Esophagus squamous epithelium (tissue), 5 donors: ENCODE measurements at regions not wholly inside any gene's neighbourhood (a gene's known extent, or its start where the extent isn't known, plus 50 kb on each side); places are given as distances from the start of the nearest gene placed in this dataset.

Experiments
- DNase-seq: peaks from one replicate; lab custom pipeline; 2025; lab: John Stamatoyannopoulos, UW
- H3K27ac ChIP-seq, 4 donors: fragments of 200-600 bp; sonication (generic); one replicate each; pipeline ENCODE4 v1.5.1; 2016 to 2019; ENCODE audit warnings: mild to moderate bottlenecking in 1 of 4
- H3K27me3 ChIP-seq, 4 donors: fragments of 200-600 bp; sonication (generic); 1 replicate in 3 of 4; 2 replicates in 1 of 4; pipeline versions ENCODE4 v1.5.1 to v1.6.0; 2017 to 2021; ENCODE audit warnings: antibody characterized with exemption in 1 of 4
- H3K36me3 ChIP-seq, 3 donors: fragments of 200-600 bp; sonication (generic); one replicate each; pipeline ENCODE4 v1.5.1; 2016 to 2019
- H3K4me1 ChIP-seq, 3 donors: fragments of 200-600 bp; sonication (generic); one replicate each; pipeline ENCODE4 v1.5.1; 2017 to 2019
- H3K4me3 ChIP-seq, 4 donors: fragments of 200-600 bp; sonication (generic); 1 replicate in 3 of 4; 2 replicates in 1 of 4; pipeline ENCODE4 v1.5.1; 2016 to 2019; ENCODE audit warnings: mild to moderate bottlenecking in 2 of 4, moderate library complexity in 1 of 4
- H3K9me3 ChIP-seq, 3 donors: fragments of 200-600 bp; sonication (generic); one replicate each; pipeline ENCODE4 v1.5.1; 2016 to 2019
- CTCF ChIP-seq, 6 experiments: fragments of 450-650 bp in 4 of 6; fragments of 200-600 bp in 2 of 6; sonication (generic) in 2 of 6; IDR thresholded peaks; one replicate each; pipeline ENCODE4 v1.5.1; 2016 to 2019; ENCODE audit warnings: antibody characterized with exemption in 6 of 6, mild to moderate bottlenecking in 4 of 6, moderate library complexity in 4 of 6
- POLR2A ChIP-seq, 4 donors: fragments of 450-650 bp; IDR thresholded peaks; one replicate each; pipeline ENCODE4 v1.6.1; 2017; ENCODE audit warnings: antibody characterized with exemption in 4 of 4, mild to moderate bottlenecking in 4 of 4, moderate library complexity in 3 of 4
- WGBS, 2 donors: methylation state at CpG; one replicate each; pipeline ENCODE4 v1.1.5; 2018; 5-methylcytosine and 5-hydroxymethylcytosine counted together
- intact Hi-C: fragments of 100-400 bp; cut with DNase I; formaldehyde crosslinking; loops from one replicate; pipeline ENCODE4 v1.15.0; 2022
- donor health status: DM: yes; HTN: yes; CAD: no.

GRCh38 chr2:198596985-198597384 is 792.6 kb downstream of the PLCL1 start:
- Histone ChIP-seq H3K4me3 (no peak overlapping the region), H3K36me3 (no peaks in the 10 kb centered on the region), H3K27ac (no peak overlapping the region), H3K27me3 (no peaks in the 10 kb centered on the region), H3K9me3 (no peaks in the 10 kb centered on the region), H3K4me1 (no peaks in the 10 kb centered on the region)
- intact Hi-C loops: no loop called here
- TF ChIP-seq POLR2A (IDR thresholded peaks at IDR 0.05) (no peak), CTCF (IDR thresholded peaks at IDR 0.05) (no peak)
- no peak for DNase-seq

- H3K9me3 ChIP-seq: no peaks in the 10 kb centered on the region
- intact Hi-C loops: no loop called here
- DNase-seq: no peak
- no peak overlapping the region for H3K4me3 ChIP-seq
- H3K36me3 ChIP-seq: no peaks in the 10 kb centered on the region
- H3K4me1 ChIP-seq: no peaks in the 10 kb centered on the region
- H3K27me3 ChIP-seq: no peaks in the 10 kb centered on the region
- H3K27ac ChIP-seq: no peak overlapping the region
- TF ChIP-seq CTCF (IDR thresholded peaks at IDR 0.05) (no peak), POLR2A (IDR thresholded peaks at IDR 0.05) (no peak)
Observed at GRCh38 chr2:198595721-198596120, 791.3 kb downstream of the PLCL1 start.

DNA sequence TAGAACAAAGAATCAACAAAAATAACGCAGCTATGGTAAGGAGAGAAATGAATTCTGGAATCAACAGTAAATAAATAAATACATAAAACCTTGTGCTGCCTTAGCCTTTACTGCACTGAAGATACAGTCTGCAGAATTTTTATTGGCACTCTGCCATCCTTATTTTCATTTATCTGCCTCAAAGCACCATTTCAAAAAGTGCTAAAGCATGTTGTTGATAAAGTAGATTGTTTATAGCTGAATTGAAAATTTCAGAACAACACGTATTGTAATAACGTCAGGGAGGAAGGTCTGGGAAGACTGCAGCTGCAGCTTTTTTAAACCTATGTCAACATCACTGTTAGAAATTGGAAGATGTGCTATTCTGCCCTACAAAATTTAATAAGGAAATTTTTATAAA is 787.2 kb downstream of the PLCL1 start:
- intact Hi-C loops: no loop called here
- WGBS, 2 donors: 38 to 40% methylated on average over 3 of the region's 3 CpGs
- no peak for DNase-seq

DNA sequence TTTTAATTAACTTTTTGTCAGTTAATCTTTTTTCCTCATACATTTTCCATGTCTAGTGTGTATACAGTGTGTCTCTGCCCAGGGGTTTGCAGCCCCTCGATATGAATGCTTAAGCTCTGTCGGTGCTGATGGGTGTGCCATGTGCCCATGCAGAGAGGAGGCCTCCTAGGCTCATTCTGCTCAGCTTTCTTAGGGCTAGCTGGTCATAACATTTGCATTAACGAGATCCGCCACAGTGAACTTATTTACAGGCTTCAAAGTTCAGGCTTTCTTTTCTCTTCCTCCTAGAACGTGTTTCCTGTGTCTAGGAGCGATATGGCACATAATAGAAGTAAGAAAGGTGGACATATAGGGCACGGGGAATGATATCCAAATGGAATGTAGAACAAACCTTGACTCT is 783.3 kb downstream of the PLCL1 start:
- TF ChIP-seq POLR2A (IDR thresholded peaks at IDR 0.05): no peak
- TF ChIP-seq CTCF (IDR thresholded peaks at IDR 0.05): no peak
- Histone ChIP-seq H3K4me1 (no peaks in the 10 kb centered on the region), H3K4me3 (no peak overlapping the region), H3K27ac (no peak overlapping the region), H3K27me3 (no peaks in the 10 kb centered on the region), H3K36me3 (no peaks in the 10 kb centered on the region), H3K9me3 (no peaks in the 10 kb centered on the region)
- intact Hi-C loops: no loop called here
- no peak for DNase-seq
- WGBS, 2 donors: 39 to 53% methylated on average over 7 of the region's 7 CpGs

More for the DNA sequence above, 787.2 kb downstream of the PLCL1 start:
- Histone ChIP-seq H3K36me3 (no peaks in the 10 kb centered on the region), H3K9me3 (no peaks in the 10 kb centered on the region), H3K27ac (no peak overlapping the region), H3K4me1 (no peaks in the 10 kb centered on the region), H3K27me3 (no peaks in the 10 kb centered on the region), H3K4me3 (no peak overlapping the region)
- TF ChIP-seq CTCF (IDR thresholded peaks at IDR 0.05) (no peak), POLR2A (IDR thresholded peaks at IDR 0.05) (no peak)

DNA sequence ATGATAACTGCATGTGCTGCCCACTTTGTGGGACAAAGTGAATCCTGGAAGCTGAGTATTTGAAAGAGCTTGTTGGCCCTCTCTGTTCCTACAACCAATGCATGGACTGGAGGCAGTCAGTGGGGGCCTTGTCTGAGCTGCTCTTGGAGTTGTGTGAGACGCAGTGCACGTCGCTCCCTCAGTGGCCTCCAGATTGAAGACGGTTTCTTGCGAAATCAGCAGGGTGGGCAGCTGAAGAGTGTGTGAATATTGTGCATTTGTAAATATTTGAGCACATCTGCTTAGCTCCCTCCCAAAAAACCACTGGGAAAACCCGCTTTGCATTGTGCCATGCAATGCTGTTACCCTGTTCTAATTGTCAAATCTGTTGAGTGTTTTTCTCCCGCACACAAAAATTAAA is 782.8 kb downstream of the PLCL1 start:
- Histone ChIP-seq H3K4me3 (no peak overlapping the region), H3K27ac (no peak overlapping the region), H3K27me3 (no peaks in the 10 kb centered on the region), H3K4me1 (no peaks in the 10 kb centered on the region), H3K9me3 (no peaks in the 10 kb centered on the region), H3K36me3 (no peaks in the 10 kb centered on the region)
- DNase-seq: no peak
- WGBS, 2 donors: 74 to 80% methylated on average over 7 of the region's 7 CpGs
- intact Hi-C loops: no loop called here
- TF ChIP-seq CTCF (IDR thresholded peaks at IDR 0.05): no peak
- no peak for TF ChIP-seq POLR2A (IDR thresholded peaks at IDR 0.05)
